ENCODE measurements at regions not wholly inside any gene's neighbourhood (a gene's known extent, or its start where the extent isn't known, plus 50 kb on each side); places are given as distances from the start of the nearest gene placed in this dataset.
"Not testable (repeated sequence)": the region's sequence is repeated elsewhere in the genome, so short reads cannot be mapped to it uniquely, and the experiment has no call there.

- Histone ChIP-seq H3K4me3 (ENCODE audit: low read length in 2 of 2) (no peak overlapping the region), H3K36me3 (ENCODE audit: control insufficient read depth in 2 of 2, insufficient read depth in 2 of 2, low read length in 2 of 2) (no peaks in the 10 kb centered on the region), H3K27ac (ENCODE audit: low read length) (no peak overlapping the region), H3K4me1 (ENCODE audit: control insufficient read depth, insufficient read depth, low read length) (no peaks in the 10 kb centered on the region), H3K9me3 (ENCODE audit: control insufficient read depth in 2 of 2, low read length in 2 of 2) (no peaks in the 10 kb centered on the region), H3K9ac (ENCODE audit: low read length in 2 of 2) (no peak overlapping the region), H3K27me3 (ENCODE audit: control insufficient read depth in 1 of 2, insufficient read depth in 2 of 2, low read length in 2 of 2) (no peaks in the 10 kb centered on the region)
These were observed 179.1 kb downstream of the FASLG start for GRCh38 chr1:172837816-172838679.

GRCh38 chr1:172838680-172839313, 179.9 kb downstream of the FASLG start:
- H3K27ac ChIP-seq (ENCODE audit: low read length): no peak overlapping the region
- no peak overlapping the region for H3K4me3 ChIP-seq (ENCODE audit: low read length in 2 of 2)
- H3K27me3 ChIP-seq (ENCODE audit: control insufficient read depth in 1 of 2, insufficient read depth in 2 of 2, low read length in 2 of 2): no peaks in the 10 kb centered on the region
- H3K9ac ChIP-seq (ENCODE audit: low read length in 2 of 2): no peak overlapping the region
- H3K9me3 ChIP-seq (ENCODE audit: control insufficient read depth in 2 of 2, low read length in 2 of 2): no peaks in the 10 kb centered on the region
- no peaks in the 10 kb centered on the region for H3K4me1 ChIP-seq (ENCODE audit: control insufficient read depth, insufficient read depth, low read length)
- no peaks in the 10 kb centered on the region for H3K36me3 ChIP-seq (ENCODE audit: control insufficient read depth in 2 of 2, insufficient read depth in 2 of 2, low read length in 2 of 2)

DNA sequence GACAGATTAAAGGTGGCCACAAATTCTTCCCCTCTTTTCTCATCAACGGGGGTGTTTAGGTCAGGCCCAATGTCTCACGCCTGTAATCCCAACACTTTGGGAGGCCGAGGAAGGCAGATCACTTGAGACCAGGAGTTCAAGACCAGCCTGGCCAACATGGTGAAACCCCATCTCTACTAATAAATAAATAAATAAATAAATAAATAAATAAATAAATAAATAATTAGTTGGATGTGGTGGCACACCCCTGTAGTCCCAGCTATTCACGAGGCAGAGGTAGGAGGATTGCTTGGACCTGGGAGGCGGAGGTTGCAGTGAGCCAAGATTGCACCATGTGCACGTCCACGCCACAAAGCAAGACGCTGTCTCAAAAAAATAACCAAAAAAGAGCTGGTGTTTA, 180.7 kb downstream of the FASLG start:
- not testable (repeated sequence) for H3K4me3 ChIP-seq (ENCODE audit: low read length in 2 of 2); H3K4me1 ChIP-seq (ENCODE audit: control insufficient read depth, insufficient read depth, low read length); H3K27ac ChIP-seq (ENCODE audit: low read length); H3K27me3 ChIP-seq (ENCODE audit: control insufficient read depth in 1 of 2, insufficient read depth in 2 of 2, low read length in 2 of 2); H3K36me3 ChIP-seq (ENCODE audit: control insufficient read depth in 2 of 2, insufficient read depth in 2 of 2, low read length in 2 of 2); H3K9me3 ChIP-seq (ENCODE audit: control insufficient read depth in 2 of 2, low read length in 2 of 2); H3K9ac ChIP-seq (ENCODE audit: low read length in 2 of 2)

DNA sequence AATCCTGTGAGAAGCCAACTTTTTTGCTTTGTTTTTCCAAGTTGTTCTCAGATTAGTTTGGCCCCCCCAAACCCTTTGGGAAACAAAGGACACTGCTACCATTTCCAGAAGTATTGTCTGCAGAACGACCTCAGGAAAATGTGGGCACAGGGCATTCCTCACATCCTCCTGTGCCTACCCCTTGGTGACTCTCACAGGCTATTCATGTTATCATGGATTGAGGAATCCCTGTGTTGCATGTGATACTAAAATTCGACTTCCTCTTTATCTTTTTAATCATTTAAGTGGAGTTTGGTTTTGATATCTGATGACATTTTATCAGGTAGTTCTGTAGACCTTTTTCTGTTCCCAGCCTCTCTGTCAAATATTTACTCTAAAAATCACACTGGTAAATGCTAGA, 184.5 kb downstream of the FASLG start:
- Histone ChIP-seq H3K27me3 (ENCODE audit: control insufficient read depth in 1 of 2, insufficient read depth in 2 of 2, low read length in 2 of 2) (no peaks in the 10 kb centered on the region), H3K27ac (ENCODE audit: low read length) (no peak overlapping the region), H3K9me3 (ENCODE audit: control insufficient read depth in 2 of 2, low read length in 2 of 2) (no peaks in the 10 kb centered on the region), H3K9ac (ENCODE audit: low read length in 2 of 2) (no peak overlapping the region), H3K4me1 (ENCODE audit: control insufficient read depth, insufficient read depth, low read length) (no peaks in the 10 kb centered on the region), H3K4me3 (ENCODE audit: low read length in 2 of 2) (no peak overlapping the region), H3K36me3 (ENCODE audit: control insufficient read depth in 2 of 2, insufficient read depth in 2 of 2, low read length in 2 of 2) (no peaks in the 10 kb centered on the region)

DNA sequence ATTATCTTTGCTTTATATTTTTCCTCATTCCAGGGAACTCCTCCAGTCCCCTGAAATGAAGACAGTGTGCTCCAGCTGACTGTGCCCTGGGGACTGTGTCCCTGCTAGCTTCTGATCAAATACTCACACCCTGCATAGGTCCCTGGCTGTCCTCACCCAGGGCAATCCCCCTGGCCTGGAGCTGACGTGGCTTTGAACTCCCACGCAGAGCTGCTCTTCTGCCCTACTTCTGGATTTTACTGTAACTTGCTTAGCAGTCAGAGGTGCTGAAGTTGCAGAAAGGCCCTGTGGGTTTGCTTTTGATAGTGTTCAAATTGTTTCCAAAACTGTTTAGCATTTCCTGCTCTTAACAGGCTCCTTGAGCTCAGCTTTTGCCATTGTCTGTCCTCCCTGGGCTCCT, 186.5 kb downstream of the FASLG start:
- Histone ChIP-seq H3K36me3 (ENCODE audit: control insufficient read depth in 2 of 2, insufficient read depth in 2 of 2, low read length in 2 of 2) (no peaks in the 10 kb centered on the region), H3K27me3 (ENCODE audit: control insufficient read depth in 1 of 2, insufficient read depth in 2 of 2, low read length in 2 of 2) (no peaks in the 10 kb centered on the region), H3K27ac (ENCODE audit: low read length) (no peak overlapping the region), H3K9me3 (ENCODE audit: control insufficient read depth in 2 of 2, low read length in 2 of 2) (no peaks in the 10 kb centered on the region), H3K9ac (ENCODE audit: low read length in 2 of 2) (no peak overlapping the region), H3K4me1 (ENCODE audit: control insufficient read depth, insufficient read depth, low read length) (no peaks in the 10 kb centered on the region), H3K4me3 (ENCODE audit: low read length in 2 of 2) (no peak overlapping the region)

GRCh38 chr1:172845865-172846264, 187.0 kb downstream of the FASLG start:
- Histone ChIP-seq H3K27me3 (ENCODE audit: control insufficient read depth in 1 of 2, insufficient read depth in 2 of 2, low read length in 2 of 2) (no peaks in the 10 kb centered on the region), H3K9me3 (ENCODE audit: control insufficient read depth in 2 of 2, low read length in 2 of 2) (no peaks in the 10 kb centered on the region), H3K36me3 (ENCODE audit: control insufficient read depth in 2 of 2, insufficient read depth in 2 of 2, low read length in 2 of 2) (no peaks in the 10 kb centered on the region), H3K4me3 (ENCODE audit: low read length in 2 of 2) (no peak overlapping the region), H3K9ac (ENCODE audit: low read length in 2 of 2) (no peak overlapping the region), H3K27ac (ENCODE audit: low read length) (no peak overlapping the region), H3K4me1 (ENCODE audit: control insufficient read depth, insufficient read depth, low read length) (no peaks in the 10 kb centered on the region)

DNA sequence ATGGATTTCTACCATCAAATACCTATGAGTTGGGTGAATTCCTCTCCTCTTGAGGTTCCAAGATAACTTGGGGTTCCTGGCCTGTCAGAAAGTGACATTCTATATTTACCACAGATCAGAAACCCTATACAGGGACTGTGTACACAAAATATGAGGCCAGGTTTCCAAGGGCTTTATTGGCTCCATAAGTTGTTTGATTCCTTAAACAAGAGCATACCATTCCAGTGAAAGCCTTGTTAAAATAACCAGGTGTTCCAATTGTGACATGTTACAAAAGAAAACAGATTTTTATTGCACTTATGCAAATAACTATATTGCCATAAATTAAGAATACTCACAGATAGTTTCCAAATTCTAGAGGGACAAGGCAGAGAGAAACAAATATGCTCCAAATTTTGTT, 188.9 kb downstream of the FASLG start:
- H3K4me1 ChIP-seq (ENCODE audit: control insufficient read depth, insufficient read depth, low read length); H3K27me3 ChIP-seq (ENCODE audit: control insufficient read depth in 1 of 2, insufficient read depth in 2 of 2, low read length in 2 of 2); H3K27ac ChIP-seq (ENCODE audit: low read length); H3K36me3 ChIP-seq (ENCODE audit: control insufficient read depth in 2 of 2, insufficient read depth in 2 of 2, low read length in 2 of 2); H3K9me3 ChIP-seq (ENCODE audit: control insufficient read depth in 2 of 2, low read length in 2 of 2); H3K4me3 ChIP-seq (ENCODE audit: low read length in 2 of 2); H3K9ac ChIP-seq (ENCODE audit: low read length in 2 of 2): not testable (repeated sequence)

DNA sequence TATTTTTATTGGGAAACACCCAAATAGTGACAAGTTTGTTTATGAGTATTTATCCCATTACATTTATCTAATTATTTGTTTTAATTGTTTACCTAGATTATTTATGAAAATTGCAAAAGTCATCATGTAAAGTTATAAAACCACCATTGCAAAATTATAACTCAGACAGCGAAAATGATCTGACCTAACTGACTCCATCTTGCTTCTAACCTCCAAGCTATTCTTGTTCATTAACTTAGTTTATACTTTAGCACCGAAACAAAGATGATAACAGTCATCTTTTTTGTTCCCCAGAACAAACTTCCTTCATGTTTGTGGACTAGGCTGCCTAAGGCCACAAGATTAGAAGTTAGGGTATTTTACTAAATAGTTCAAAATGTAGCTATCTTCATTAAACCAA, 190.8 kb downstream of the FASLG start:
- no peaks in the 10 kb centered on the region for H3K36me3 ChIP-seq (ENCODE audit: control insufficient read depth in 2 of 2, insufficient read depth in 2 of 2, low read length in 2 of 2)
- H3K9me3 ChIP-seq (ENCODE audit: control insufficient read depth in 2 of 2, low read length in 2 of 2): no peaks in the 10 kb centered on the region
- H3K9ac ChIP-seq (ENCODE audit: low read length in 2 of 2): no peak overlapping the region
- H3K27me3 ChIP-seq (ENCODE audit: control insufficient read depth in 1 of 2, insufficient read depth in 2 of 2, low read length in 2 of 2): no peaks in the 10 kb centered on the region
- no peak overlapping the region for H3K4me3 ChIP-seq (ENCODE audit: low read length in 2 of 2)
- no peaks in the 10 kb centered on the region for H3K4me1 ChIP-seq (ENCODE audit: control insufficient read depth, insufficient read depth, low read length)
- H3K27ac ChIP-seq (ENCODE audit: low read length): no peak overlapping the region

DNA sequence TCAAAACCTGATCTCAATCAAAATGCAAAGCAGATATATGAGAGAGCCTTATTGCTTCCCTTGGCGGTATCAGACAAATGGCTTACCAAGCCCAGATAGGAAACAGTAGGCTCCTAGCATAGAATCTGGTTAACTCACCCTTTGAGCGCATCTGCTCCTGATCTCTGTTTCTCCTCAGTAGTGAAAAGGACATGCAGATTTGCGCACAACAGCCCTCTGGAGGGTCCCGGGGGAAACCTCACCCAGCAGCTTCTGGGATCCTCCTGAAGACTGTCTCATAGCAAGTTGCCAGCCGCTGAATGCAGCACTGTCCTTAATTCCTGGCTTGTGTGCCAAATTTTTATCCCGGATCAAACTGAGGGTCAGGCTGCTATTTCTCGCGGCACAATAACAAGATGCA, 192.2 kb downstream of the FASLG start:
- Histone ChIP-seq H3K27me3 (ENCODE audit: control insufficient read depth in 1 of 2, insufficient read depth in 2 of 2, low read length in 2 of 2) (no peaks in the 10 kb centered on the region), H3K36me3 (ENCODE audit: control insufficient read depth in 2 of 2, insufficient read depth in 2 of 2, low read length in 2 of 2) (no peaks in the 10 kb centered on the region), H3K9ac (ENCODE audit: low read length in 2 of 2) (no peak overlapping the region), H3K27ac (ENCODE audit: low read length) (no peak overlapping the region), H3K4me1 (ENCODE audit: control insufficient read depth, insufficient read depth, low read length) (no peaks in the 10 kb centered on the region), H3K9me3 (ENCODE audit: control insufficient read depth in 2 of 2, low read length in 2 of 2) (no peaks in the 10 kb centered on the region), H3K4me3 (ENCODE audit: low read length in 2 of 2) (no peak overlapping the region)

GRCh38 chr1:172851856-172852255, 193.0 kb downstream of the FASLG start:
- no peaks in the 10 kb centered on the region for H3K4me1 ChIP-seq (ENCODE audit: control insufficient read depth, insufficient read depth, low read length)
- no peaks in the 10 kb centered on the region for H3K36me3 ChIP-seq (ENCODE audit: control insufficient read depth in 2 of 2, insufficient read depth in 2 of 2, low read length in 2 of 2)
- H3K27me3 ChIP-seq (ENCODE audit: control insufficient read depth in 1 of 2, insufficient read depth in 2 of 2, low read length in 2 of 2): no peaks in the 10 kb centered on the region
- no peak overlapping the region for H3K4me3 ChIP-seq (ENCODE audit: low read length in 2 of 2)
- no peak overlapping the region for H3K27ac ChIP-seq (ENCODE audit: low read length)
- no peaks in the 10 kb centered on the region for H3K9me3 ChIP-seq (ENCODE audit: control insufficient read depth in 2 of 2, low read length in 2 of 2)
- no peak overlapping the region for H3K9ac ChIP-seq (ENCODE audit: low read length in 2 of 2)

DNA sequence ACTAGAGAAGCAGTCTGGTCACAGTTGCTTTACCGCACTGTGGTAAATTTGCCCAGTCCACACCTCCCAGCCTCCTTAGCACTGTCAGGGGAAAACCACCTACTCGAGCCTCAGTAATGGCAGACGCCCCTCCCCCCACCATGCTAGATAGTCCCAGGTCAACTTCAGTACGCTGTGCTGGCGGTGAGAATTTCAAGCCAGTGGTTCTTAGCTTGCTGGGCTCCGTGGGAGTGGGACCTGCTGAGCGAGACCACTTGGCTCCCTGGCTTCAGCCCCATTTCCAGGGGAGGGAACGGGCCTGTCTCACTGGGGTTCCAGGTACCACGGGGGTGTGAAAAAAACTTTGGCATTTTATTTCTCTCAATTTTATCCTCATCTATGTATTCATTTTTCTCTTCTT, 194.8 kb downstream of the TNFSF18 start:
- not testable (repeated sequence) for H3K36me3 ChIP-seq (ENCODE audit: control insufficient read depth in 2 of 2, insufficient read depth in 2 of 2, low read length in 2 of 2); H3K9me3 ChIP-seq (ENCODE audit: control insufficient read depth in 2 of 2, low read length in 2 of 2); H3K9ac ChIP-seq (ENCODE audit: low read length in 2 of 2); H3K4me3 ChIP-seq (ENCODE audit: low read length in 2 of 2); H3K4me1 ChIP-seq (ENCODE audit: control insufficient read depth, insufficient read depth, low read length); H3K27ac ChIP-seq (ENCODE audit: low read length); H3K27me3 ChIP-seq (ENCODE audit: control insufficient read depth in 1 of 2, insufficient read depth in 2 of 2, low read length in 2 of 2)

All from stomach smooth muscle (tissue), 2 donors.